CD4-positive, alpha-beta T cell treated with Interleukin-21 for 1 hour (primary cell): ENCODE measurements at regions not wholly inside any gene's neighbourhood (a gene's known extent, or its start where the extent isn't known, plus 50 kb on each side); places are given as distances from the start of the nearest gene placed in this dataset.
A peak's percentile ranks its signal among the peaks of the same experiment; 100 is the strongest.

Source experiments
- DNase-seq: peaks from one replicate; pipeline ENCODE4 v3.0.0-alpha.2; 2020

DNA sequence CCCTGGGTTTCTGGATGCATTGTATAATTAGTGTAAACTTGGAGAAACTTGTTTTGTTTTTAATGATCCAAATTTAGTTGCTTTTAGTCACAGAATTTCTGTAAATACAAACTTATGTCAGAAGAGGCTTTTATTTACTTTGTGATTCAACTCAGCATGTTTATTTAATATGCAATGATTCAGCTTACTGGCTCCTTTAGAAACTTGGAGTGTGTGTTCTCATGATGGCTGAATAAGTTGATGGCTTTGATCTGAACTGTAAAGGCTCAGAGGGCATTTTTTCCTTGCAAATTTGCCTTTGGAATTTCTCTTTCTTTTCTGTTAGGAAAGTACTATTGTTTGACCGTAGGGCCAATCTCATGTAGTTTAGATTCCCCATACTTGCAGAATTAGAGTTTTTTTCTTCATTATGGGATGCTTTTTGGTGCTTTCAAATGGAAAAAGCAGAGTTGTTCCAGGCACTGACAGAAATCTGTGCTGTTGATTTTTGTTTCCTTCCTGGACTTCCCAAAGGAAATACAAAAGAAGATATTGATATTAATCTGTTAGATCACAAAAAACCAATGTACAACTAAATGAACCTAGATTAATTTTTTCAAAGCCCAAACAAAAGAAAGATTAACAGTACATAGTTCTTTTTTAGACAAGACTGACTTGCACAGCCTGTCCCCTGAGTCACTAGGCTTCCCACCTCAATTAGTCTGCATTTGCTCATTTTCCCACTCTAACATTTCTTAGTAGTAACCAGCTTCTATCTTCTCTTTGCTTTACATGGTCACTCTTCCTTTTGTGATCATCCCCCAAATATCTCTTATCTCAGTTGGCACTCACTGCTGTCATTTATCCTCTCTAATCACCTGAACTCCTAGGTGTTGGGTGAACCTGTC, 96.8 kb upstream of the AGR3 start:
- DNase-seq: no peak

DNA sequence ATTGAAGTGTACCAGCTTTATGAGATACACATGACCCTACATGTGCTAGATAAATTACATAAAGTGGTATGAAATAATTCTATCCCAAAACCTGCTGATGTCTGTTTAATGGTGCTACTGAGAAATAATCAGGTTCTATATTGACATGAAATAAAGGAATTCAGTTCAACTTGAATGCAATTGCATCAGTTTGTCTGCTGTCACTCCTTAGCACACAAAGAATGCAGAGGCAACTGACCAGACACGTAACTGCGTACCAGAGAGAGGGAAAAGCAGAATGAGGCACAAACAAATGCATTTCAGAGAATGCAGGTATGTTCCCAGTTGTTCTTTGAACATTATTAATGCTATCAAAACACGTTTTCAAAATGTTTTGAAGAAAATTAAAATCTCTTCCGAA, 98.8 kb upstream of the AGR3 start:
- DNase-seq: no peak

DNA sequence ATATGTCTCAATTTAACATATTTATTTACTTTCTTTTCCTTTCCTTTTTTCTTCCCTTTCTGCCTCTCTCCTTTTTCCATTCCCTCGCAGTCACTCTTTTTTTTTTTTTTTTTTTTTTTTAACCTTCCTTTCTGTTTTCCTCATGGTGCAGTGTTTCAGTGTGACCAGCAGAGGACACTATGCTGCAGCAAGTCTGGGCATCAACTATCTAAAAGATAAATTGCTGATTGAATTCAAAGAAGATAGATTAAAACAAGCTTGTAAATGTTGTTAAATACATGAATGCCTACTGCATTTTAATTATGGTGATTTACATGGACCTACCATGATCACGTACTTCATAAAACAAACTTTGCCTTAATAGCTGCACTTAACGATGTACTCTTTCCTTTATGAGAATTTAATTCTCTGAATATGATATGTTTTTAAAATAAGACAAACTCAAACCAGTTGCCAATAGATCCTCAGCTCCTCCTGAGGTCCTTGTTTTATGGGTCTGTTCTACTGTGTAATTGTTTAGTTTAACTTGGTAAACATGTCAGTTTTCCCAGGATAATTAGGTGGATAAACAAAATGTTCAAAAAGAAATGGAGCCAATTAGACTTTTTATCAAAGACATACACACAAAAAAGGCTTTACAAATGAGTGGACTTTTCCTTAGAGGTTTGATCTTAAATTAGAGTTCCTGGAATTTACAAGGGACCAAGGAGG, 101.0 kb upstream of the AGR3 start:
- DNase-seq: peak; percentile 49

DNA sequence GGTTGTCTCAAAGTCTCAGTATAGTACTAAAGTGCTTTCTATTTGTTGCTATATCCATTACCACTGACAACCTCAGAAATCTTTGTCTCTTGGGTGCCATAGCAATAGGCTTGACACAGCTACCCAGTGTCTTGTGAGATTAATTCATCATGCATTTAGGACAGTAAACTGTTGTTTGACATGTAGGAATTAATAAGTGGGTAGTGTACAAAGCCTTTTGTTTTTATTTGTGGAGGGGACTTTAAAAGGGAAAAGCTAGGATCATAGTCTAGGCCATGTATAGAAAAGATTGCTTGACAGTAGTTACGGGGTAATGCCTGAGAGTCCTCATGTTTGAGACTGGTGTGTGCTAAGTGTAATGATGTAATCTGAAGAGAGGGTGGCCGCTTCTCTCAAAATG, 102.6 kb upstream of the AGR3 start:
- no peak for DNase-seq

DNA sequence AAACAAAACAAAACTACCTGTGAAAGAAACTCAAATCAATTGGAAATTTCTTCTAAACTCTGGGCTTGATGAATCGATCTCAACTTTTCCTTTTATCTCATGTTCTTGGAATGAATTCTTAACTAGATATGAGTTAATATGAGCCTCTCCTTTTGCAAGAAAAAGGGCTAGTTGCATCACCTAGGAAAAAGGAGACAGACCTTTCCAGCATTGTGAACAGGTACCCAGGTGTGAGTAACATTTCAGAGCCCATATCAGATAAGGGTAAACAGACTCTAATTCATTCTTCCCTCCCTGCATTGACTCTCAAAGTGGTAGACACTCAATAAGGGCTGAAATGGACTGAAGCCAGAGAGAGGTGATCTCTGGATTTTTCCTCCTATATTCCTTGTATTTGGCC, 103.8 kb upstream of the AGR3 start:
- no peak for DNase-seq

- no peak for DNase-seq
Measured at GRCh38 chr7:16986755-16987154, 105.0 kb upstream of the AGR3 start.

GRCh38 chr7:16989811-16990413, 108.1 kb upstream of the AGR3 start:
- DNase-seq: no peak

DNA sequence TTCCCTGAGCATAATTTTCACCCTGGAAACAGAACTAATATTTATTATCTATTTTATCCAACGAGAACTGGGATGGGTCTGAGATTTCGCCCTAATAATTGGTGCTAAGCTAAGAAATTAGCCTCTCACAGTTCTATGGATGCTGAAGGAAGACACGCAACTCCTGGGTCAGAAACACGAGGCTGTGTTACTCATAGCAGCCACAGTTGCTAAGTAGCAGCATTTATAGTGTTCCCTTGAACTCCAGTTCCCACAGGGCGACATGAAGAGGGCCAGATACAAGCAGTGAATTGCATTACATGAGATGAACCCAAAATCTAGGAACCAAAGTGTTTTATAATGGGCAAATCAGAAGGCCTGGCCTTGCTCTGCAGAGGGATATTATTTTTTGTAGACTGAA, 109.8 kb upstream of the AGR3 start:
- no peak for DNase-seq

- no peak for DNase-seq
Measured at GRCh38 chr7:16993543-16993942, 111.8 kb upstream of the AGR3 start.

- DNase-seq: no peak
Measured at GRCh38 chr7:16998481-16999051, 116.8 kb upstream of the AGR3 start.

DNA sequence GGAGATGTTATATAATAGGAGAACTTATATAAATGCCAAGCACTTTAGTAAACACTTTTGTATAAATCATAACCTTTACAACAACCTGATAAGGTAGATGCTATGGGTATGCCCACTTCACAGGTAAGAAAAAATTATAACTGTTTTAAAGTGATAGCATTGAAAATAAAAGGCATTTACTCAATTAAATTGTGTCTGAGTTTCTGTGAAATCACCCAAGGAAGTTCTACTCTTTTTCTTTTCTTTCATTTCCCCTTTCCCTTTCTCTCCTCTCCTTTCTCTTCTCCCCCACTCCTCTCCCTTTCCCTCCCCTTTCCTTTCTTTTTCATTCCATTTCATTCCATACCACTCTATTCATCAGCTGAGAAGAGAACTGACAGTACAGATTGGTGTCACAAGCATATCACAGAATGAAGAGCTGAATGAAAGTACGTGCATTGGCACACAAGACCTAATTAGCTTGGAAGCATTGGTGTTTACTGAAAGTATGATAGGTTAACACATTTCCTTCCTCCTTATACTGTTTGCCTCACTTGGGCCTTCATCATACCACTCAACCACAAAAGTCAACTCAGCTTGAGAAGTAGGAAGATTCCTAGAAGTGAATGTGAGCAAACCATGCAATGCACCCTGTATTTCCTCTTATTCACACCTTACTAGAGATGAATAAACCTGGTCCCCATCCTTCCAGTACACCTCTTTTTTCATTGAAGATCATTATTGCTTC, 117.9 kb upstream of the AGR3 start:
- DNase-seq: peak; percentile 20

GRCh38 chr7:17005271-17005670, 123.5 kb upstream of the AGR3 start:
- DNase-seq: no peak

GRCh38 chr7:17007841-17008240, 126.1 kb upstream of the AGR3 start:
- no peak for DNase-seq

- peak; percentile 53 for DNase-seq
Measured at GRCh38 chr7:17009007-17009719, 127.4 kb upstream of the AGR3 start.

GRCh38 chr7:17009933-17010332, 128.2 kb upstream of the AGR3 start:
- DNase-seq: no peak

DNA sequence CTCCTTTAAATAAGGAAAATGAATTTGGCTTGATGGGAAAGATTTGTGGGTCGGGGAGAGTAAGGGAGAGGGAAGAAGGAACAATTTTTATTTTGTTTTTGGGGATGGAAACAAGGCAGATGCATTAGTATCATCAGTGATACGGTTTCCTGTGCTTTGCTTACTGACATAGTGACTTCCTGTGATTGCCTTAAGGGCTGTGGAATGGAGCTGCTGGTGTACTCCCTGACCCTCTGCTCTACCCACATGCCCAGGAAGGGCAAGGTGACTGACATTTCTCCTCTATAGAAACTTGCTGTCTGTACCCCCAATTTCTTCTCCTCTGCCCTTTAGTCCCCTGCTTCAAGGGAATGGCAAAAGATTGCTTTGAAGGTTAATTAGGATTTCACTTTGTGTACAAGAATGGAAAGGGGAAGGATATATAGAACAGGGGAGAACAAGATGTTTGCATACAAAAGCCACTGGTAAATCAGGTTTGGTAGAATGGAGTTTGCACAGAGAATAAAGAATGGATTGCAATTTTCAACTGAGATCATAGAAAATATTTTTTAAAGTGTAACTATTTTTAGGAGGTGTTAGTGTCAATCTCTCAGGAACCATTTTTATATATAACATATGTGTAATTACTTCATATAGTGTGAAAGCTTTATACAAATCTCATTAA, 129.0 kb upstream of the AGR3 start:
- DNase-seq: peak; percentile 26

DNA sequence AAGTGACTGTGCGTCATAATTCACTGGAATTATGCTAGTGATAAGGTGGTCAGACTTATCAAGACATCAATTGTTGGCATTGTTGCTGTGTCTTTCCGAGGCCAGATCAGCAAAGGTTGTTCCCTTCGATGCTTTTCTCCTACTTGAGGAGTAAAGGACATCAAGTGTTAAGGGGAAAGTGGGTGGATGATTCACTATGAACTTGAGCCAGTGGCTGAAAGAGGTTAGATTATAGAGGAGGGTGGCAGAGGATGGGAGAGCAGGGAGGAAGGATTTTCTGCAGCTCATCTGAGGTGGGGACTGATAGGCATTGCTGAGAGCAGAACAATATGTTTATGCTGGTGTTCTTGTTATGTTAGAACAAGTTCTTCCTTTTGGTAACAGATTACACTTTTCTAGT, 131.4 kb upstream of the AGR3 start:
- DNase-seq: no peak

DNA sequence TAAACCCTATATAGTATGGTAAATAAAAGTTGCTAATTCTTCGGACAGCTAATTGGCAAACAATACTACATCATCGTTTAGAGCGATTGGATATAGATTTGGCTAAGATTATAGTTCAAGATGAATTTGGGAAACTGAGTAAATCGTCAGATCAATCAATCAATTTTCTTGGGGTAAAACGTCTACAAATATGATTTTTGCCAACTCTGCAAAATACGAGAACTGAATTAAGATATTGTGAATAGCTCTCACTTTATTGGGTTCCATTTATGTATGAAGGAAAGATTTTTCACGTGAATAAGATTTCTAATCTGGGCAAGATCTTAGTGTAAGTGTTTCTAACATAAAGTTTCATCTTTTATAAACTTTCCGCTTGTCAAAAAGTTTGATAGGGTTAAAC, 132.9 kb upstream of the AGR3 start:
- no peak for DNase-seq

DNA sequence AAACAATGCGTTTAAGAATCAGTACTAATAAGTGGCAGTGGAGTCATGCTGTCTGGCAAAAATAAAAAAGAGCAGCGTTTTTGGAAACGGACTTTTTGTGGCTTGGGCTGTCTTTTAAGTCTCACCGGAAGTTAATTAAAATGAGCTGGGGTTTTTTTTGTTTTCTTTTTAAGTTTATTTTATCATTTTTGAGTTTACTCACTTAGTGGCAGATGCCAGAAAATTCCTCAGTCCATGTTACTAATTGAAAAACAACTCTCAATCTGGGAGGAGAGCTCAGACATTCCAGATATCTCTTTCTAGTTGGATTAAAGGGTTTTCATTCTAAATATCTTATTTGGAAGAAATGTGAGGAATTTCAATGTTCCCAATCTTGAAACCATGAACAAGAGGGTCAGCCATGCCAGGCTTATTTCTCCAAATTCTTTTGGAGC, 133.8 kb upstream of the AGR3 start:
- DNase-seq: no peak

- no peak for DNase-seq
Measured at GRCh38 chr7:17016402-17017010, 134.7 kb upstream of the AGR3 start.

DNA sequence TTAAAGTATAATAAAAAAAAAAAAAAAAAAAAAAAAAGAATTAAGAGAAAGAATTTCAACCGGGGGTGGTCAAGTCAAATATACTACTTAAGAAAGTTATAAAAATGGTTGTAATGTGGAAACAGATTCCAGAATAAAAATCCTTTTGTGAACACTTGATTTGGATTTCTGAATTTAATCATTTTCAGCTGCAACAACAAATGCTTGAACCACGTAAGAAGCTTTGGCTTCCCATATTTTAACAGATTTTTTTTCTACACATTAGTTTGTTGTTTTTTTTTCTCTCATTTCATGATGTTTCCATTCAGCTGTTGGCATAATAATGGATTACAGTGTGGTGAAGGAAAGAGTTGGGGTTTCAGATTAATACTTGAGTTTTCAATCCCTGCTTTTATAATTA, 137.3 kb upstream of the AGR3 start:
- DNase-seq: no peak
